ENCODE measurements at regions not wholly inside any gene's neighbourhood (a gene's known extent, or its start where the extent isn't known, plus 50 kb on each side); places are given as distances from the start of the nearest gene placed in this dataset.

DNA sequence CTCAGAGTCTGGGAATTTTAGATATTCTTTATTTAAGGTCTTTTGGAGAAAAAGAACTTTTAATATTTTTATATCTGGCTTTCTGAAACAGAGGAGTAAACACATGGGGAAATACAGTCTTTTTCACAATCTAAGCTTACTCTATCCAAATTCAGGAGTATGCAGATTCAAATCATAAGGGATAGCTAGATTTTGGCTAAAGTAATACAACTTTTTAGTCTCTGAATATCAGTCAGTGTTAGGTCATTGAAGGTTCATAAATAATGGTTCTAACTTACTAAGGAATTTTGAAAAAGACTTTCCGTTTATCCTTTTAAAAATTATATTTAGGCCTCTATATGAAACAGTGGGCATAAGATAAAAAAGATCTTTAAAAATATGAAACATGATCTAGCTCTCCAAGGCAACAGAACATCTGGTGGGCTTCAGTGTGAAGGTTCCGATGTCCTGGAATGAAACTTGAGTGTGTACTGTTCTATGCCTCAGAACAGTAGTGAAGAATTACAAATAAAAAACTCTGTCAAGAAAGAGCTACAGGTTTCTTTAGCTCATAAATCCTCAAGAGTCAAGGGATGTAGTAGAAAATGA is 165.2 kb upstream of the PDGFD start:
- Histone ChIP-seq H2BK5ac (ENCODE audit: low read depth, low read length) (no peak overlapping the region), H3K9ac (replicated peaks in 1 of 4; ENCODE audit: extremely low read depth in 1 of 4, low read depth in 3 of 4, low read length in 3 of 4) (no peak overlapping the region), H2BK12ac (ENCODE audit: low read depth, low read length) (no peak overlapping the region), H3K4me1 (replicated peaks in 1 of 4; ENCODE audit: control insufficient read depth in 3 of 4, insufficient read depth in 4 of 4, low read length in 3 of 4) (no peaks in the 10 kb centered on the region), H3K4me3 (ENCODE audit: extremely low read depth in 1 of 4, insufficient read depth in 2 of 4, low read depth in 3 of 4, low read length in 4 of 4) (no peak overlapping the region), H4K5ac (ENCODE audit: insufficient read length, low read depth, low read length) (no peak overlapping the region), H2AFZ (ENCODE audit: low read length) (no peak overlapping the region), H2BK120ac (replicated peaks; ENCODE audit: low read depth, low read length) (no peak overlapping the region), H4K91ac (replicated peaks; ENCODE audit: insufficient read length, low read length) (no peak overlapping the region), H3K36me3 (ENCODE audit: control insufficient read depth in 2 of 4, insufficient read depth in 4 of 4, low read length in 3 of 4) (no peaks in the 10 kb centered on the region), H2BK20ac (ENCODE audit: low read length) (no peak overlapping the region), H2AK5ac (ENCODE audit: low read depth, low read length) (no peak overlapping the region), H3K27me3 (replicated peaks in 1 of 4; ENCODE audit: control insufficient read depth in 3 of 4, extremely low read depth in 1 of 4, insufficient read depth in 3 of 4, low read length in 3 of 4) (peaks cover 0 to 1% (median 0%) of the 10 kb centered on the region in 4 experiments; a peak in 1 of 7 replicates), H2BK15ac (ENCODE audit: low read length) (no peak overlapping the region), H3K14ac (ENCODE audit: insufficient read length) (no peak overlapping the region), H3K79me1 (ENCODE audit: low read depth, low read length) (no peaks in the 10 kb centered on the region), H3K9me3 (ENCODE audit: insufficient read depth in 2 of 2, low read depth in 1 of 2, low read length in 1 of 2) (0 out of 4 replicates have a peak, but pooled peaks cover 0 to 4% of the 10 kb centered on the region in 2 experiments), H3K4ac (replicated peaks; ENCODE audit: insufficient read length, low read depth, low read length) (no peak overlapping the region), H3K27ac (ENCODE audit: low read depth, low read length) (no peak overlapping the region), H4K20me1 (replicated peaks in 1 of 2; ENCODE audit: control insufficient read depth in 1 of 2, insufficient read depth in 2 of 2, low read length in 2 of 2) (no peaks in the 10 kb centered on the region), H4K8ac (ENCODE audit: extremely low read depth, insufficient read depth, low read length) (no peak overlapping the region), H3K23ac (ENCODE audit: insufficient read length) (no peak overlapping the region), H3K4me2 (ENCODE audit: insufficient read depth in 1 of 2, low read depth in 2 of 2, low read length in 2 of 2) (no peak overlapping the region), H3K79me2 (ENCODE audit: control insufficient read depth in 1 of 2, insufficient read depth in 2 of 2, low read length in 2 of 2) (no peaks in the 10 kb centered on the region), H3K18ac (ENCODE audit: extremely low read depth, low read length) (no peak overlapping the region), H3K23me2 (ENCODE audit: low read depth, low read length) (no peaks in the 10 kb centered on the region), H3K56ac (replicated peaks; ENCODE audit: insufficient read length, low read depth, low read length) (no peak overlapping the region)
- DNase-seq (ENCODE audit: low read depth in 1 of 2, low spot score in 2 of 2) = no peak
- no peak for FAIRE-seq
- ChIA-PET CTCF (ENCODE audit: partially characterized antibody) (interaction anchor here (0.7 to 2.8 kb wide), 8 partner anchors 10 to 618 kb away, joined by 3 to 6 read pairs (median 4); no protein-coding TSS in a partner anchor), POLR2A (ENCODE audit: partially characterized antibody) (no interaction called here)
- TF ChIP-seq TEAD4 (IDR thresholded peaks at IDR 0.05; ENCODE audit: low read depth, low read length) (no peak), FOSL1 (IDR thresholded peaks at IDR 0.05; ENCODE audit: insufficient read depth, low read depth, low read length) (no peak), HDAC2 (IDR thresholded peaks at IDR 0.05; ENCODE audit: borderline replicate concordance in 1 of 2, low read depth in 2 of 2, low read length in 2 of 2) (no peak), POU5F1 (IDR thresholded peaks at IDR 0.05; ENCODE audit: low read depth, low read length) (no peak), GABPA (IDR thresholded peaks at IDR 0.05; ENCODE audit: borderline replicate concordance, insufficient read depth, low read length) (no peak)
- TF ChIP-seq, protein P1, sequence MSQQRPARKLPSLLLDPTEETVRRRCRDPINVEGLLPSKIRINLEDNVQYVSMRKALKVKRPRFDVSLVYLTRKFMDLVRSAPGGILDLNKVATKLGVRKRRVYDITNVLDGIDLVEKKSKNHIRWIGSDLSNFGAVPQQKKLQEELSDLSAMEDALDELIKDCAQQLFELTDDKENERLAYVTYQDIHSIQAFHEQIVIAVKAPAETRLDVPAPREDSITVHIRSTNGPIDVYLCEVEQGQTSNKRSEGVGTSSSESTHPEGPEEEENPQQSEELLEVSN (IDR thresholded peaks at IDR 0.05) = no peak
- WGBS, 2 experiments (ENCODE audit: extremely low coverage in 1 of 2, insufficient coverage in 1 of 2, insufficient read length in 1 of 2, insufficient replicate concordance in 2 of 2, low coverage in 1 of 2, low lambda C conversion rate in 2 of 2, missing lambda C conversion rate in 1 of 2) = 91% methylated on average over 2 of the region's 2 CpGs; no CpG with 5 or more reads in 1 of the 2 experiments

Data from H1 (cell line).